Muscle of back (tissue), 3 donors: ENCODE measurements at regions not wholly inside any gene's neighbourhood (a gene's known extent, or its start where the extent isn't known, plus 50 kb on each side); places are given as distances from the start of the nearest gene placed in this dataset.
A peak's percentile ranks its signal among the peaks of the same experiment; 100 is the strongest.
"Not testable (repeated sequence)": the region's sequence is repeated elsewhere in the genome, so short reads cannot be mapped to it uniquely, and the experiment has no call there.

ENCODE experiments used
- DNase-seq, 3 donors: peaks; one replicate each; pipeline versions ENCODE4 v3.0.0 to v3.0.0-alpha.2; 2013

DNA sequence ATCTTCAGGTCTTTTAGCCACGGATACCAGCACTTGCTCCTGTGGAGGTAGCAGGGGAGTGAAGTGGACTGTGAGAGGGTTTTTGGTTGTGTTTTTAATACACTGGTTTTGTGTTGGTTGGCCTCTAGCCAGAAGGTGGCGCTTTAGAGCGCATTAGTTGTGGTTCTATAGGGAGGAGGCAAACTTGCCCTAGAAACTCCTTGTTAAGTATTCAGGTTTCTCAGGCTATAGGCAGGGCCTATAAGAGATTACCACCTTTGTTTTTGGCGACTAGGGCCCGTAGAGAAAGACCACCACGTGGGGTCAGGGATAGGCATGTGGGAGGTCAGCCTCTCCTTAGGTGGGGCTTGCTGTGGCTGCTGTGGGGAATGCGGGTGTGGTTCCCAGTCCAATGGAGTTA, 221.6 kb upstream of the SPANXN4 start:
- no peak for DNase-seq

DNA sequence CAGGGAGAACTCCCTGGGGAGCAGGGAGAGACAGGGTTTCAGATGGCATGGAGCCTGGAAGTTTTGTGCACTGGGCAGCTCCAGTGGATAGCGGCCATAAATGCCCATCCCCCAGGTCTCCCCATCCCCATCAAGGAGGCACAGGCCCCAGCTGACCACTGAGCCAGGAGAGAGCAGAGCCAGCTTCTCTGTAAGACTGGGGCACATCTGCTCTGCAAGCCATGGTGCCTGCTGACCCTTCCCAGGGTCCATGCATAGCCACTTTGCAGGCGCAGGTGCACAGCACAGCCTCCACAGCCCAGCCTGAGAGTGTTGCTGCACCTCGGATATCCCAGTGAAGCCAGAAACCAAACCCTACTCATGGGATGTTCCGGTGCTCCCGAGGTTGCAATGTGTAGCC, 206.3 kb upstream of the SPANXN4 start:
- DNase-seq: no peak

DNA sequence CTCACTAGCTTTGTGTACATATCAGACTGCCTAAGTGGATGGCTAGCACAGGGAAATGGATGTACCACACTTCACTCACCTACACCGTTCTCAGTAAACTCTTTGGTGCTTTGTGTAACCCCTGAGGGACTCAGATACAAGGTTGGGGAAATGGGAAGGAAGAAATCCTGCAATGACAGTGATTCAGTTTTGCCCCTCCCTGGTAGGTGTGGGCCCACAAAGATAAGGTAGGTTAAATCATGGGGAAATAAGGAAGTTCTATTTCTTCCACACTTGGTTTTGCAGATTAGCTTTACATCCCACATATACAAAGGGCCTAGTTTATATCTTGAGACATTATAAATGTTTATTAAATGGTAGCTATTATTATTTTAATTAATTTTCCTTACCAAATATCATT, 197.6 kb upstream of the SPANXN4 start:
- no peak for DNase-seq

DNA sequence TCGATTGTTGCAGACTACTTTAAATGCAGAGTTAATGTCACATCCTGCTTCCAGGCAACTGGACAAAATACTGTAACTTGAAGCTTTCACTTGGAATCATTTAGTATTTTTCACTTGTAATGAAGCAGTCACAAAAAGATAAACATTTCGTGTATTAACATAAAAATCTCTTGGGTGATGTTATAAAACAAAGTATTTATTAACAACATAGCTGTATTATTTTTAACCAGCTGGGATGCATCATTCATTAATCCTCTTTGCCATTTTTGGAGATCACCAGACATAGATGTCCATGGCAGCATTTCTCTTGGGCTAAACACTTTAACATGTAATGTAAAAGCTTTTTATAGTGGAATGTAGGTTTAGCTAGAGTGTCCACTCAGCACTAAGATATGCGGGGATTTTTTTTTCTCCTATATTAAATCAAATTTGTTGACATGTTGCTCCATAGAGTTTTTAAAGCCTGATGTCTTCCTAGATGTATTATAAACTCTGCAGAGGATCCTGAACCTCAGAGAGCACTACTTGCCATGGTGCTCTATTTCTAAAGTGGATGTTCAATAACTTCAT, 193.7 kb upstream of the SPANXN4 start:
- DNase-seq: peak; percentile 22 to 57 (median 29)

DNA sequence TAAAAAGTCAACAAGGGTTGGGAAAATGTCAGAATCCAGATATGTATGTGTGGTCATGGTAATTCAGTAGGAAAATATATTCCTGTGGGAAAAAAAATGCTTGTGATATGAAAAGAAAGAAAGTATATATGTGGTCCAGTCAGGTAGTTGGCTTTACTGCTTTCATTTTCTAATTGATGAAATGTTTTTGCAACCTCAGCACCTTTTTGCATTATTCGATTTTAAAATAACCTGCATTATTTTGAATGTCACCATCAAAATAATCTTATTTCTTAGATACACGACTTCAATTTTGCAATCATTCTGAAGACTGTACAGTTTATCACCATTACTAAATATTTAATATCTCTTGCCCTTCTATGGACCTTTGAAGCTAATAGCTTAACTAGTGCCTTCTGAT, 170.8 kb upstream of the SPANXN4 start:
- DNase-seq: no peak

DNA sequence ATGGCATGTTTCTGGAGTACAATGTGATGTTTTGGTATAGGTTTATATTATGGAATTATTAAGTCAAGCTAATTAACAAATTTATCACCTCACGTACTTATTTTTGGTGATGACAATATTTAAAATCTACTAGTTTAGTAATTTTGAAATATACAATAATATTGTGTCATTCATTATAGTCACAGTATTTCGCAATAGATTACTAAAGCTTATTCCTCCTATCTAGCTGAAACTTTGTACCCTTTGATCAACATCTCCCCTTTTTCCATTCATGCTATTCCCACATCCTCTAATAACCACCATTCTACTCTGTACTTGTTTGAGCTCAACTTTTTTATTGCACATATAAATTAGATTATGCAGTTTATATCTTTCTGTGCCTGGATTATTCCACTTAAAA, 164.8 kb upstream of the SPANXN4 start:
- DNase-seq: no peak

DNA sequence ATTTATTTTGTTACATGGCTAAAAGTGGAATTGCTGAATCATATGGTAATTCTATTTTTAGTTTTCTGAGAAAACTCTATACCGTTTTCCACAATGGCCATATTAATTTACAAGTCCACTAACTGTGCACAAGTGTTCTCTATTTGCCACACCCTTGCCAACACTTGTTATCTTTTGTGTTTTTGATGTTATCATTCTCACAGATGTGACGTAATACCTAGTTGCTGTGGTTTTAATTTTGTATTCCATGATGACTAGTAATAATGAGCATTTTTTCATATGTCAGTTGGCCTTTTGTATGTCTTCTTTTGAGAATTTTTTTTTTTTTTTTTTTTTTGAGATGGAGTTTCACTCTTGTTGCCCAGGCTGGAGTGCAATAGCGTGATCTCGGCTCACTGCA, 164.2 kb upstream of the SPANXN4 start:
- DNase-seq: no peak

DNA sequence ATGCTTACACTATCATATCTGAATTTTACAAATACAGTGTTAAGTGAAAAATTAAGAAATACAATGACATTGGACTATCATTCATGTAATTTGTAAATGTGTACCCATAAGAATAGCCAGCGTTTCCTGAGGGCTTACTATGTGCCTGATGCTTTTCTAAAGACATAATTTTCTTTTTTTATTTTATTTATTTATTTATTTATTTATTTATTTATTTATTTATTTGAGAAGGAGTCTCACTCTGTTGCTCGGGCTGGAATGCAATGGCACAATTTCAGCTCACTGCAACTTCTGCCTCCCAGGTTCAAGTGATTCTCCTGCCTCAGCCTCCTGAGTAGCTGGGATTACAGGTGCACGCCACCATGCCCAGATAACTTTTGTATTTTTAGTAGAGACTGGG, 159.5 kb upstream of the SPANXN4 start:
- not testable (repeated sequence) for DNase-seq

DNA sequence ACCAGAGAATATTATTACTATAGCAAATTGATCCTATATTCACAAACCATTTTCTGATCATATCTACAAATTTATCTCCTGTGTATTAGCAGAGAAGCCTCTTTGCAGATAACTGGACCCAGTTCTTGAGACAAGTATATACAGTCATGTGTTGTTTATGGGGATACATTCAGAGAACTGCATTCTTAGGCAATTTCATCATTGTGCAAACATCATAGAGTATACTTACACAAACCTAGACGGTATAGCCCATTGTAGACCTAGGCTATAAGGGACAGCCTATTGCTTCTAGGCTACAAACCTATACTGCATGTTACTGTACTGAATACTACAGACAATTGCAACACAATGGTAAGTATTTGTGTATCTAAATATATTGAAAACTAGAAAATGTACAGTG, 152.5 kb upstream of the SPANXN4 start:
- no peak for DNase-seq

DNA sequence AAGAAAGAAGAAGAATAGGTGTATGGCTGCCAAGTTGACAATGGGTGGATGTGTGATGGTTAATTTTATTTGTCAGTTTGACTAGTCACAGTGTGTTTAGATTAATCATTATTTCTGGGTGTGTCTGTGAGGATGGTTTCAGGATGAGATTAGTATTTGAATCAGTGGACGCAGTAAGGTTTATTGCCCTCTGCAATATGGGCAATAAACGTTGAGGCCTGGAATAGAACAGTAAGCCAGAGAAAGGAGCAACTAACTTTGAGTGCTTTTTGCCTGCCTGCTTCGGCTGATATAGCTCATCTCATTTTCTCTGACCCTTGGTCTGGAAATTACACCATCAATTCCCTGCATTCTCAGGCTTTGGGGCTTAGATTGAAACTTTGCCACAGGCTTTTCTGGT, 140.8 kb upstream of the SPANXN4 start:
- DNase-seq: no peak

DNA sequence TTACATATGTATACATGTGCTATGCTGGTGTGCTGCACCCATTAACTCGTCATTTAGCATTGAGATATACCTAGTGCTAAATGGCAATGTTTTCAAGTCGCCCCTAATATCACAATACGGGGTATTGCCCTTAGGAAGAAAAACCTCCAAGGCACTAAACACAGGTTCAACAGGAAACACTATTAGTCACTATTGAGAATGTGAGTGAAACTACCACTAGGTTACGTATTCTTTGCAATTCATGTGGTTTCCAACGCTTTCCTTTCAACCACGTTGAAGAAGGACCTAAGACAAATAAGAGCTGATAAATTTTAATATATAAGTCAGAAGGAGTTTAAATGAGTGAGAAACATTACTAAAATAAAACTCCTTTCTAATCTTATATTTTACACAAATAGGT, 134.7 kb upstream of the SPANXN4 start:
- DNase-seq: no peak

DNA sequence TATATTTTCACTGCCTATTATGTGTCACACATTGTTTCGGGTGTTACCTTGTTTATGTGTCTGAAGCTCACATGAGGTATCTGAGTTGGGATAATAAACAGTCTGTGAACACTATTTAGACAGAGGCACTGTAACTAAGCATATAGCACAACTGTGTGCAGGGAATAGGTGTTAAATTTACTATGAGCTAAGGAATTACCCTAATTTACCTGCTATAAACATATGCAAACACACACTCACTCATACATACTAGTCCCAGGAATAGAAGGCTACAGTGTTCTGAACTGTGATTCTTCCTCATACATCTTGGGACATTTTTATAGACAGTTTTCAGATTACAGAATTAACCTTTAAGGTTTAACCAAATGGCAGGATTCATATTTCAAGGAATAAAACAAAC, 127.6 kb upstream of the SPANXN4 start:
- DNase-seq: no peak

DNA sequence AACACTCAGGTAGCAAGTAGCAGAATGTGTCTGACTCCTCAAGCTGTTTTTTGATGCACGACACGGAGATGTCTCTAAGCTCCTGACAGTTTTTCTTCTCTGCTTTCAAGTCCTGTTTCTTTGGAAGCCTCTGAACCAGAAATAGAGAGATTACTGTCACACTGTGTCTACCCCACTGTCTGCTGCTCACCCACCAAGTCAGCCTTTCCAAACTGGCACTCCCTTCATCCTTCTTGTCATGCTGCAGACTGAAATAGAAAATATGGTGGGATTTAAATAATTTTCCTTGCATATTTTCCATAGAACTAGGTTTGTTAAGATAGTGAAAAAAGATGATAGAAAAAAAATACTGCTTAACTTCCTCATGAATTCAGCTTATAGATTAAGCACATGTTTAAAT, 102.5 kb upstream of the SPANXN4 start:
- no peak for DNase-seq

DNA sequence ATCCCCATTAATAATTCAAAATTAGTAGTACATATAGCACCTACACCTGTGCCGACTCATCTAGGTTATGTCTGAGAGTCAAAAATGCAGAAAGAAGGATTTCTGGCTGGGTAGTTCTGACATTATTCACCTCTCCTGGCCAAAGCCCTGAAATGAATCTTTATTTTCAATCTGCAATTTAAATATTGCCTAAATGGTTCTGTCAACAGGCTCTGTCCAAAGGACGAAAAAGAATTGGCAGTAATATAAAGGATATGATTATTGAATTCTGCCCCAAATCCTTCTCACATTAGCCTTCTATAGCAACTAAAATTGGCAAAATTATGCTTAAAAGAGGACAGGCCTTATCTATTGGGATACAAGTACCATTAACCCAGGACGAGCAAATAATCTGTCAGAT, 86.9 kb upstream of the SPANXN4 start:
- DNase-seq: no peak

DNA sequence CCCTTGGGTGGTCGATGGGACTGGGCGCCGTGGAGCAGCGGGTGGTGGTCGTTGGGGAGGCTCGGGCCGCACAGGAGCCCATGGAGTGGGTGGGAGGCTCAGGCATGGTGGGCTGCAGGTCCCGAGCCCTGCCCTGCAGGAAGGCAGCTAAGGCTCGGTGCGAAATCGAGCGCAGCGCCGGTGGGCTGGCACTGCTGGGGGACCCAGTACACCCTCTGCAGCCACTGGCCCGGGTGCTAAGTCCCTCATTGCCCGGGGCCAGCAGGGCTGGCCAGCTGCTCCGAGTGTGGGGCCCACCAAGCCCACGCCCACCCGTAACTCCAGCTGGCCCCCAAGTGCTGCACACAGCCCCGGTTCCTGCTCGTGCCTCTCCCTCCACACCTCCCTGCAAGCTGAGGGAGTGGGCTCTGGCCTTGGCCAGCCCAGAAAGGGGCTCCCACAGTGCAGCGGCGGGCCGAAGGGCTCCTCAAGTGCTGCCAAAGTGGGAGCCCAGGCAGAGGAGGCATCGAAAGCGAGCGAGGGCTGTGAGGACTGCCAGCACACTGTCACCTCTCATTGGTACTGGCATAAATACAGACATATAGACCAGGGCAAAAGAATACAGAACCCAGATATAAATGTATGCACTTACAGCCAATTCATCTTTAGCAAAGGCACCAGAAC, 53.5 kb upstream of the SPANXN4 start:
- DNase-seq: not testable (repeated sequence)
